ELR (cell line): ENCODE measurements at regions not wholly inside any gene's neighbourhood (a gene's known extent, or its start where the extent isn't known, plus 50 kb on each side); places are given as distances from the start of the nearest gene placed in this dataset.

Source experiments
- DNase-seq: peaks from one replicate; pipeline ENCODE4 v3.0.0-alpha.2; 2015; ENCODE audit warnings: low read depth

- no peak for DNase-seq
Measured at GRCh38 chr6:24032896-24033688, 92.9 kb upstream of the NRSN1 start.

- no peak for DNase-seq
Measured at GRCh38 chr6:24043848-24044247, 82.2 kb upstream of the NRSN1 start.

- no peak for DNase-seq
Measured at GRCh38 chr6:24051942-24052589, 73.9 kb upstream of the NRSN1 start.

- no peak for DNase-seq
Measured at GRCh38 chr6:24052590-24052961, 73.4 kb upstream of the NRSN1 start.

- no peak for DNase-seq
Measured at GRCh38 chr6:24053057-24053456, 73.0 kb upstream of the NRSN1 start.

GRCh38 chr6:24054388-24054787 is 71.6 kb upstream of the NRSN1 start:
- DNase-seq: no peak

- no peak for DNase-seq
Measured at GRCh38 chr6:24056567-24056966, 69.4 kb upstream of the NRSN1 start.

- DNase-seq: no peak
Measured at GRCh38 chr6:24057030-24057429, 69.0 kb upstream of the NRSN1 start.

- DNase-seq: no peak
Measured at GRCh38 chr6:24060982-24061754, 64.8 kb upstream of the NRSN1 start.

- DNase-seq: peak; percentile 2
Measured at GRCh38 chr6:24064106-24064505, 61.9 kb upstream of the NRSN1 start.

GRCh38 chr6:24064832-24065231 is 61.2 kb upstream of the NRSN1 start:
- no peak for DNase-seq

GRCh38 chr6:24069526-24069925 is 56.5 kb upstream of the NRSN1 start:
- DNase-seq: no peak

- DNase-seq: no peak
Measured at GRCh38 chr6:24072038-24072746, 53.8 kb upstream of the NRSN1 start.

- no peak for DNase-seq
Measured at GRCh38 chr6:24076011-24076410, 50.0 kb upstream of the NRSN1 start.
